Nephron progenitor cell (in vitro differentiated cells): ENCODE measurements at regions not wholly inside any gene's neighbourhood (a gene's known extent, or its start where the extent isn't known, plus 50 kb on each side); places are given as distances from the start of the nearest gene placed in this dataset.

Source experiments
- DNase-seq: peaks from one replicate; pipeline ENCODE4 v3.0.0; 2021
- H3K27ac Mint-ChIP-seq: 2 replicates; pipeline ENCODE4 v1.8.0; 2021; ENCODE audit warnings: mild to moderate bottlenecking, moderate library complexity, mixed read lengths
- H3K27me3 Mint-ChIP-seq: 2 replicates; pipeline ENCODE4 v1.8.0; 2021; ENCODE audit warnings: mild to moderate bottlenecking, low read depth, mixed read lengths; ENCODE audit not compliant: poor library complexity
- H3K36me3 Mint-ChIP-seq: 2 replicates; pipeline ENCODE4 v1.8.0; 2021; ENCODE audit warnings: low read depth, mixed read lengths
- H3K4me1 Mint-ChIP-seq: 2 replicates; pipeline ENCODE4 v1.8.0; 2021; ENCODE audit warnings: mixed read lengths
- H3K4me3 Mint-ChIP-seq: 2 replicates; pipeline ENCODE4 v1.8.0; 2021; ENCODE audit warnings: mild to moderate bottlenecking, moderate library complexity, mixed read lengths
- H3K9me3 Mint-ChIP-seq: 2 replicates; pipeline ENCODE4 v1.8.0; 2021; ENCODE audit warnings: mild to moderate bottlenecking, moderate library complexity, mixed read lengths
- CTCF ChIP-seq: fragments of 200-600 bp; sonication (generic); IDR thresholded peaks from 2 replicates; pipeline ENCODE4 v1.5.0; 2021; ENCODE audit warnings: antibody characterized with exemption

DNA sequence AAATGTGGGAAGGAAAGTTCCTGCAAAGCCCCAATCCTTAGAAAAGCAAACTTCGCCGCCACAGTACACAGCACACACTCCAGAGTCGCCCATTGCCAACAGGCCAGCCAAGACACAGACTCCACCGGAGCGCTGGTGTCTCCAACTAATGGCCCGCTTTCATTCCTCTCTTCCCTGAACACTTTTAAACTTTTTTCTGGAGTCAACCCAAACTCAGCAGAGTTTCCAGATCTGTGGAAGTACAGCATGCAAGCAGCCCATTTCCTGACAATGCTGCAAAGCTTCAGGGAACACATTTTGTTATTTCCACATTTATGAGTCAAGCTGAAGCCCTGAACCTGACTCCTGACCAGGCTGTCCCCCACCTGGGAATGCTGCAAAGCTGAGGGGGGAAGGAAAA is 351.9 kb downstream of the NFIB start:
- no peak overlapping the region for H3K4me3 Mint-ChIP-seq
- no peak for TF ChIP-seq CTCF
- H3K36me3 Mint-ChIP-seq, result no peaks in the 10 kb centered on the region
- H3K27ac Mint-ChIP-seq, result no peak overlapping the region
- DNase-seq, result no peak
- H3K27me3 Mint-ChIP-seq, result peaks cover 6% of the 10 kb centered on the region
- H3K9me3 Mint-ChIP-seq, result no peaks in the 10 kb centered on the region
- H3K4me1 Mint-ChIP-seq, result peaks cover 30% of the 10 kb centered on the region

DNA sequence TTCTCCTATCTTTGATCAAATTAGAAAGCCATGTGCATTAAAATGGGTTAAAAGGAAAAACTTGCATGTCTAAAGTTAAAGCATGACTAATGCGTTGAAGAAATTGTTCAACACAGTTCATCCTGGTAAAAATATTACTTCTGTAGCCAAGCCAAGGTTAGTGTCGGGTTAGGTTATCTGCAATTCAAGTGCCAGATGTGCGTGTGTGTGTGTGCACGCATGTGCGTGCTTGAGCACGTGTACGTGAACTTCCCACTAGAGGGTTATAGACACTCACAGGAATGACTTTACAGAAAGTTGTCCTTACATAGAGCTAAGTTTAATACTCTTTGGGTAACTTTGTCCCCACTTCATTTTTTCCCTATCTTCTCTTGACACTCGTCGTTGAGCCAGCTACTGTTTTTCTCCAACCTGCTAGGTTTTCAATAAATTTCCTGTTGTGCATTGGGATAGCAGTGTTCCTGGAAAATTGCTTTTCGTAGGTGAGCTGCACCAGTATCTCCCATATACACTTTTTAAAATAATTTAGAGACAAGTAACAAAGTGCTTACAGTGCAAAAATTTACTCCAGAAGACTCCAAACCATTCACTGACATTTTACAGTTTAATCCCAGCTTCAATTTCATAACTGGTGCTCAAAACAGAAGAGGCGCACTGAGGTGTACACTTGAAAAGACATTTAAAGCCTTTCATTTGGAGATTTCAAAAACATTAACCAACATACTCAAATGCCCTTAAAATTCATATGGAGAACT is 353.8 kb downstream of the NFIB start:
- Mint-ChIP-seq H3K27ac (no peak overlapping the region), H3K4me1 (peaks cover 34% of the 10 kb centered on the region)

DNA sequence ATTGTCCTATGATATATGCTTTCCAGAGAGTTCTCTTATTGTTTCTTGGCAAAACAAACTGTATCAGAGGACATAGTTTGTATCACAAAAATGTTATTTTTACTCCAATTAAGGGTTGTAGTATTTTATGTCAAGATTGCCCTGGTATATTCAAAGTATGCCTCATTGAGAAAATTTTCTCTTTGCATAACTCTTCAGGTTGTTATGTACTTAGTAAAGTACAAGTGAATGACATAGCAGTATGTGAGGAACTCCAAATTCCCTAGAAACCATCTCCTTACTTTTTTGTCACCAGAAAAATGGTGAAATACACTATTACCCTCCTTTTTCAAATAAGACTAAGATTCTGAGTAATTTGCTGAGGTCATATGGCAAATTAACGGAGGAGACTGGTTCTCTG is 355.3 kb downstream of the NFIB start:
- no peak for DNase-seq
- Mint-ChIP-seq H3K4me3 (no peak overlapping the region), H3K9me3 (no peaks in the 10 kb centered on the region), H3K27ac (no peak overlapping the region), H3K4me1 (peaks cover 40% of the 10 kb centered on the region), H3K27me3 (peaks cover 7% of the 10 kb centered on the region), H3K36me3 (no peaks in the 10 kb centered on the region)
- TF ChIP-seq CTCF, result no peak

More for the DNA sequence above, 353.8 kb downstream of the NFIB start:
- H3K36me3 Mint-ChIP-seq, result no peaks in the 10 kb centered on the region
- H3K27me3 Mint-ChIP-seq, result peaks cover 6% of the 10 kb centered on the region
- H3K4me3 Mint-ChIP-seq, result no peak overlapping the region
- DNase-seq, result no peak
- no peak for TF ChIP-seq CTCF
- H3K9me3 Mint-ChIP-seq, result no peaks in the 10 kb centered on the region

GRCh38 chr9:13957089-13957488 is 356.9 kb downstream of the NFIB start:
- Mint-ChIP-seq H3K4me1 (peaks cover 40% of the 10 kb centered on the region), H3K4me3 (no peak overlapping the region), H3K9me3 (no peaks in the 10 kb centered on the region), H3K27ac (no peak overlapping the region), H3K27me3 (peaks cover 7% of the 10 kb centered on the region), H3K36me3 (no peaks in the 10 kb centered on the region)
- no peak for DNase-seq
- TF ChIP-seq CTCF, result no peak

DNA sequence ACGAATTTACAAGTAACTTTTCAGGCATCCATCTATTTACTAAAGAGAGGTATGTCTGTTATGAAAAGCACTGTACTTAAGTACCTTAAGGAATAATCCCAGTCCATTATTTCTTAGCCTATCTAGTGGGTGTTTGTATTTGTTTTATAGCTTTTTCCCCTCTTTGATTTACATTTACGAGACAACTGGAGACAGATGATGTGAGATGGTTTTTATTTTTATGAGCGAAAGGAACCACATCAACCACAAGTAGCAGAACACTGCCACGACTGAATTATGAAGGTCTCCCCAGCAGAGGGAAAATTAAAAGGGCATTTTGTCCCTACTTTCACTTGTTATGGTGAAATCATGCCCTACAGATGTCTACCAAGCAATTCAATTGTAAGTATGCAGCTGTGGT is 357.8 kb downstream of the NFIB start:
- no peak for TF ChIP-seq CTCF
- peaks cover 4% of the 10 kb centered on the region for H3K27me3 Mint-ChIP-seq
- H3K36me3 Mint-ChIP-seq, result no peaks in the 10 kb centered on the region

GRCh38 chr9:13952906-13953305 is 361.0 kb downstream of the NFIB start:
- Mint-ChIP-seq H3K4me3 (no peak overlapping the region), H3K27ac (no peak overlapping the region), H3K36me3 (peaks cover 12% of the 10 kb centered on the region), H3K27me3 (peaks cover 4% of the 10 kb centered on the region), H3K9me3 (peaks cover 14% of the 10 kb centered on the region), H3K4me1 (peaks cover 31% of the 10 kb centered on the region)
- no peak for TF ChIP-seq CTCF
- no peak for DNase-seq

More for the DNA sequence above, 357.8 kb downstream of the NFIB start:
- DNase-seq, result no peak
- Mint-ChIP-seq H3K27ac (no peak overlapping the region), H3K4me1 (peaks cover 31% of the 10 kb centered on the region), H3K9me3 (no peaks in the 10 kb centered on the region), H3K4me3 (no peak overlapping the region)
